Loucy (cell line): ENCODE measurements at regions not wholly inside any gene's neighbourhood (a gene's known extent, or its start where the extent isn't known, plus 50 kb on each side); places are given as distances from the start of the nearest gene placed in this dataset.

ENCODE experiments used
- CTCF ChIP-seq: fragments of 200-600 bp; sonication (generic); conservative IDR thresholded peaks from 2 replicates; pipeline ENCODE4 v1.5.1; 2014; ENCODE audit warnings: mild to moderate bottlenecking, antibody characterized with exemption, low read length
- EZH2phosphoT487 ChIP-seq: fragments of 200-600 bp; IDR thresholded peaks from 2 replicates; pipeline ENCODE4 v1.6.1; 2018; ENCODE audit warnings: antibody characterized with exemption, mild to moderate bottlenecking, moderate library complexity, borderline replicate concordance

- TF ChIP-seq EZH2phosphoT487 (no peak), CTCF (no peak)
Measured at GRCh38 chr12:89073027-89073398, 279.3 kb downstream of the DUSP6 start.
